Breast epithelium (tissue), 4 donors: ENCODE measurements at regions not wholly inside any gene's neighbourhood (a gene's known extent, or its start where the extent isn't known, plus 50 kb on each side); places are given as distances from the start of the nearest gene placed in this dataset.

Experiments
- DNase-seq, 2 donors: peaks; one replicate each; pipeline ENCODE4 v3.0.0-alpha.2; 2019; ENCODE audit warnings: low spot score in 2 of 2
- H3K27ac ChIP-seq, 2 donors: fragments of 200-600 bp; sonication (generic) in 1 of 2; one replicate each; pipeline ENCODE4 v1.5.1; 2016 to 2019; ENCODE audit warnings: mild to moderate bottlenecking in 1 of 2
- H3K27me3 ChIP-seq, 2 donors: fragments of 200-600 bp; sonication (generic) in 1 of 2; one replicate each; pipeline versions ENCODE4 v1.5.1 to v1.6.0; 2017 to 2019; ENCODE audit warnings: control low read depth in 1 of 2, mild to moderate bottlenecking in 1 of 2
- H3K36me3 ChIP-seq: fragments of 200-600 bp; one replicate; pipeline ENCODE4 v1.5.1; 2019
- H3K4me1 ChIP-seq, 2 donors: fragments of 200-600 bp; sonication (generic); one replicate each; pipeline ENCODE4 v1.5.1; 2016 to 2019; ENCODE audit warnings: control low read depth in 1 of 2
- H3K4me3 ChIP-seq, 3 donors: fragments of 200-600 bp; sonication (generic); 1 replicate in 2 of 3; 2 replicates in 1 of 3; pipeline ENCODE4 v1.5.1; 2016 to 2019; ENCODE audit warnings: mild to moderate bottlenecking in 3 of 3, moderate library complexity in 2 of 3
- H3K9me3 ChIP-seq, 2 donors: fragments of 200-600 bp; sonication (generic) in 1 of 2; one replicate each; pipeline ENCODE4 v1.5.1; 2016 to 2019; ENCODE audit warnings: control low read depth in 1 of 2
- POLR2A ChIP-seq: fragments of 450-650 bp; IDR thresholded peaks from one replicate; pipeline ENCODE4 v1.6.1; 2016; ENCODE audit warnings: antibody characterized with exemption, mild to moderate bottlenecking, moderate library complexity
- POLR2AphosphoS5 ChIP-seq, 3 donors: sonication (generic); formaldehyde crosslinking; IDR thresholded peaks; one replicate each; pipeline ENCODE4 v1.6.1; 2017; ENCODE audit warnings: antibody characterized with exemption in 3 of 3
- intact Hi-C: fragments of 100-400 bp; cut with DNase I; formaldehyde crosslinking; loops from one replicate; pipeline ENCODE4 v1.15.1; 2023; ENCODE audit warnings: low total_unique reads
- TF ChIP-seq, protein P1 (sequence below), 3 donors: fragments of 450-650 bp; IDR thresholded peaks; one replicate each; pipeline ENCODE4 v1.5.1; 2016 to 2017; ENCODE audit warnings: antibody characterized with exemption in 3 of 3, mild to moderate bottlenecking in 3 of 3, moderate library complexity in 3 of 3

DNA sequence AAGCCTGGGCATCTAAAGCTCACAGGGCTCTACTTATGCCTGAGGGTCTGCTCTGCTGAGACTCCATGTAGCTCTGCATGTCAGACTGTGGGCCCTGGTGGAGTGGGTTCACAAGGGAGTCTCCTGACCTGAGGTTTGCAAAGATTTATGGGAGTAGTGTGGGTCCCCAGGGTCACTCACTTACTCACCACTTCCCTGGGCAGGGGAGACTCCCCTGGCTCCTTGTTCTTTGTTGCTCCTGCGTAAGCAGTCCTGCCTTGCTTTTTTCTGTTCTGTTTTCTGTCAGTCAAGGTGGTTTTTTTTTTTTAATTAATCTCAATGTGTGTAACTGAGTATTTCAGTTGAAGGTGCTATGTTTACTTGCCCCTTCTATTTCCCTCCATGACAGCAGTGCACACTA, 256.6 kb downstream of the TMEM38B start:
- Histone ChIP-seq H3K9me3 (peaks cover 0 to 4% of the 10 kb centered on the region in 2 donors), H3K36me3 (no peaks in the 10 kb centered on the region), H3K27me3 (no peaks in the 10 kb centered on the region), H3K4me1 (no peaks in the 10 kb centered on the region), H3K27ac (no peak overlapping the region), H3K4me3 (no peak overlapping the region)
- intact Hi-C loops = no loop called here
- TF ChIP-seq POLR2AphosphoS5 (IDR thresholded peaks at IDR 0.05) (no peak), POLR2A (no peak)
- TF ChIP-seq, protein P1, sequence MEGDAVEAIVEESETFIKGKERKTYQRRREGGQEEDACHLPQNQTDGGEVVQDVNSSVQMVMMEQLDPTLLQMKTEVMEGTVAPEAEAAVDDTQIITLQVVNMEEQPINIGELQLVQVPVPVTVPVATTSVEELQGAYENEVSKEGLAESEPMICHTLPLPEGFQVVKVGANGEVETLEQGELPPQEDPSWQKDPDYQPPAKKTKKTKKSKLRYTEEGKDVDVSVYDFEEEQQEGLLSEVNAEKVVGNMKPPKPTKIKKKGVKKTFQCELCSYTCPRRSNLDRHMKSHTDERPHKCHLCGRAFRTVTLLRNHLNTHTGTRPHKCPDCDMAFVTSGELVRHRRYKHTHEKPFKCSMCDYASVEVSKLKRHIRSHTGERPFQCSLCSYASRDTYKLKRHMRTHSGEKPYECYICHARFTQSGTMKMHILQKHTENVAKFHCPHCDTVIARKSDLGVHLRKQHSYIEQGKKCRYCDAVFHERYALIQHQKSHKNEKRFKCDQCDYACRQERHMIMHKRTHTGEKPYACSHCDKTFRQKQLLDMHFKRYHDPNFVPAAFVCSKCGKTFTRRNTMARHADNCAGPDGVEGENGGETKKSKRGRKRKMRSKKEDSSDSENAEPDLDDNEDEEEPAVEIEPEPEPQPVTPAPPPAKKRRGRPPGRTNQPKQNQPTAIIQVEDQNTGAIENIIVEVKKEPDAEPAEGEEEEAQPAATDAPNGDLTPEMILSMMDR (IDR thresholded peaks at IDR 0.05) = no peak
- DNase-seq = no peak

DNA sequence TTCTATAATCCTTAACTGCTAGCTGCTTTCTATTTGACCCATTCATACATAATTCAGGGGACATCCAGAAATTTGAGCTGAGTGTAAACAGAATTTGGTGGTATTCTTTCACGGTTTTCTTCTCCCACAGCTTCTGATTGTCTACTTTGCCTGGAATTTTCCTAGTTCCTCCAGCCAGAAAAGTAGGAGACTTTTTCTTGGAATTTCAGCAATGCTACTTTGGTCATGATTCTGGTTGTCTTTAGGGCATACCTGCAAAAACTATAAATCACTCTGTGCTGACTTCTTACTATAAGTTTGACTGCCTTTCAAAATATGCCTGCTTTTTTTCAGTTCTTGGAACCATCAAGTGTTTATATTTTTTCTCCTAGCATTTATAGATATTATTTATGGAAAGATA, 260.2 kb downstream of the TMEM38B start:
- intact Hi-C loops = no loop called here
- H3K27me3 ChIP-seq = no peaks in the 10 kb centered on the region
- no peak for TF ChIP-seq POLR2AphosphoS5 (IDR thresholded peaks at IDR 0.05)
- TF ChIP-seq POLR2A = no peak
- TF ChIP-seq, protein P1 (IDR thresholded peaks at IDR 0.05) = no peak
- no peak for DNase-seq
- H3K27ac ChIP-seq = no peak overlapping the region
- H3K36me3 ChIP-seq = no peaks in the 10 kb centered on the region
- no peak overlapping the region for H3K4me3 ChIP-seq
- no peaks in the 10 kb centered on the region for H3K4me1 ChIP-seq
- H3K9me3 ChIP-seq = peaks cover 0 to 4% of the 10 kb centered on the region in 2 donors

DNA sequence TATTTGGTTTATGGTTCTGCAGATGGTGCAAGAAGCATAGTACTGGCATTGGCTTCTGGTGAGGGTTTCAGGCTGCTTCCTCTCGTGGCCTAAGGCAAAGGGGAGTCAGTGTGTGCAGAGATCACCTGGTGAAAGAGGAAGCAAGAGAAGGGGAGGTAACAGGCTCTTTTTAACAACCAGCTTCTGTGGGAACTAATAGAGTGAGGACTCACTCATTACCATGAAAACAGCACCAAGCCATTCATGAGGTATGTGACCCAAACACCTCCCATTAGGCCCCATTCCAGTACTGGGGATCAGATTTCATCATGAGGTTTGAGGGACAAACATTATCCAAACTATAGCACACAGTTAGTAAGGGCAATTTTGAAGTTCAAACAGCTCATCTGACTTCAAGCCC, 263.5 kb downstream of the TMEM38B start:
- TF ChIP-seq, protein P1 (IDR thresholded peaks at IDR 0.05) = no peak
- TF ChIP-seq POLR2AphosphoS5 (IDR thresholded peaks at IDR 0.05) = no peak
- TF ChIP-seq POLR2A = no peak
- Histone ChIP-seq H3K36me3 (no peaks in the 10 kb centered on the region), H3K27me3 (no peaks in the 10 kb centered on the region), H3K9me3 (no peaks in the 10 kb centered on the region), H3K4me1 (no peaks in the 10 kb centered on the region), H3K27ac (no peak overlapping the region), H3K4me3 (no peak overlapping the region)
- no peak for DNase-seq
- intact Hi-C loops = no loop called here

DNA sequence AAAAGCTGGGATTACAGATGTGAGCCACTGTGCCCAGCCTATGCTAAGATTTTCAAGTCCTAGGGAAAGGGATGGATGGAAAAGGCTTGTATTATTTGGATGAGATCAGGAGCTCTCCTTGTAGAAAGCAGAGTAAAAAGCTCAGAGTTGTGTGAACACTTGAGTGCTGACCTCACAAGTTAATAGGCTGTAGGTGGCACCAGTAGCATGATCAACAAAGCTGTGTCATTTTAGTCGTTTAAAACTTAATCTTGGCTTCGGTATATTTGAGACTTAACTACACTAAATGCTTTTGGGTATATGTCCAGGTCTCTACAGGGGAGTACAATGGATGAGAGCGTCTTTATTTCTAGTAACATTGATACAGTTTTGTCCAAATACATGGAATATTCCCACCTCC, 264.2 kb downstream of the TMEM38B start:
- H3K4me1 ChIP-seq = no peaks in the 10 kb centered on the region
- no peaks in the 10 kb centered on the region for H3K9me3 ChIP-seq
- no peak for TF ChIP-seq POLR2A
- no peak overlapping the region for H3K27ac ChIP-seq
- no peak overlapping the region for H3K4me3 ChIP-seq
- H3K27me3 ChIP-seq = no peaks in the 10 kb centered on the region
- no peaks in the 10 kb centered on the region for H3K36me3 ChIP-seq
- intact Hi-C loops = no loop called here
- DNase-seq = no peak

DNA sequence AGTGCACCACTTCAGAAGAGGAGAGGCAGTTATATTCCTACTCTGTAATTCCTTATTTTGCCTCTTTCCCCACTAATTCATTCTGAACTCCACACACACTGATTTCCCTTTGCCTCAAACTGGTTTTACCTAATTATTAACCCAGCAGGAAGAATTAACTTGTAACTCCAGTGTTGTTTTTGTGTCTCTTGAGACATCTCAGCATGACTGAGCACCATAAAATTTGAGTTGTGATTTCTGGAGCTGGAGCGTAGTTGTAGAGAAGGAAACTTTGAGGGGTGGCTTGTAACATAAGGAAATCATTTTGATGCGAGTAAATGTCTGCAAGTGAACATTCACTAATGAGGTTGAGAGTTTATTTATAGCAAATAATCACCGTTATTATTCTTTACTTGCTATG, 265.2 kb downstream of the TMEM38B start:
- Histone ChIP-seq H3K27me3 (no peaks in the 10 kb centered on the region), H3K36me3 (no peaks in the 10 kb centered on the region), H3K9me3 (no peaks in the 10 kb centered on the region), H3K4me1 (no peaks in the 10 kb centered on the region), H3K4me3 (no peak overlapping the region), H3K27ac (no peak overlapping the region)
- intact Hi-C loops = no loop called here
- TF ChIP-seq, protein P1 (IDR thresholded peaks at IDR 0.05) = no peak
- TF ChIP-seq POLR2AphosphoS5 (IDR thresholded peaks at IDR 0.05) = no peak
- TF ChIP-seq POLR2A = no peak
- no peak for DNase-seq
